ENCODE measurements at regions not wholly inside any gene's neighbourhood (a gene's known extent, or its start where the extent isn't known, plus 50 kb on each side); places are given as distances from the start of the nearest gene placed in this dataset.
A peak's percentile ranks its signal among the peaks of the same experiment; 100 is the strongest.

GRCh38 chr4:77367638-77368037, 210.6 kb downstream of the CCNG2 start:
- DNase-seq (ENCODE audit: low read depth), result no peak

GRCh38 chr4:77372375-77372774, 215.4 kb downstream of the CCNG2 start:
- no peak for DNase-seq (ENCODE audit: low read depth)

GRCh38 chr4:77375866-77376607, 219.0 kb downstream of the CCNG2 start:
- DNase-seq (ENCODE audit: low read depth), result no peak

DNA sequence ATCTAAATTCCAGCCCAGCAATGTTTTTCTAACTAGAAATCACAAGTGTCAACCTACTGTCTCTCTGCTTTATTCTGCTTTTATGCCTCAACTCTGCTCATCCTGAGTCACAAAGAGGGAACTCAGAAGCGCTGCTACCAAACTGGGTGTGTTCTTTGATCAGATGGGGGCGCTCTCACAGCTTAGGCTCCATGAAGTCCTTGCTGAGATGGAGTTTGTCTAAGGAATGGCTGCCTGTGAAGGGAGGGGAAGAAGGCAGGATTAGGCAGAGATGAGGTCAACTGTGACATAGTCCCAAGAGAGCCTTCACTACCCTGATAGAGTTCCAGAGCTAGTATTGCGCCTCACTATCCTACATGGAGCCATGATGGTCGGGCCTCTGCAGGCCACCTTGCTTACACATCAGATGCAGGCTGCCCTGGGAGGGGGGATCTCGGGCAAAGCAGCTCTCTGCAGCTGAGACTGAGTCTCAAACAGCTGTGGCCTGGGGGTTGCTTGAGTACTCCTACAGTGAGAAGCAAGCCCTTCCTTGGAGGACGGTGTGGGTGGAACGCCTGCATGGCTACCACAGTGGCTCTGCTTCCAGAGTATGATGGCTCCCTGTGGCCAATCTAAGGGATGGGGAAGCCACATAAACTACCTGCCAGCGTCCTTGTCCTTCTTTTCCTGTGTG, 219.9 kb downstream of the CCNG2 start:
- no peak for DNase-seq (ENCODE audit: low read depth)

GRCh38 chr4:77384094-77384493, 221.5 kb upstream of the CXCL13 start:
- no peak for DNase-seq (ENCODE audit: low read depth)

DNA sequence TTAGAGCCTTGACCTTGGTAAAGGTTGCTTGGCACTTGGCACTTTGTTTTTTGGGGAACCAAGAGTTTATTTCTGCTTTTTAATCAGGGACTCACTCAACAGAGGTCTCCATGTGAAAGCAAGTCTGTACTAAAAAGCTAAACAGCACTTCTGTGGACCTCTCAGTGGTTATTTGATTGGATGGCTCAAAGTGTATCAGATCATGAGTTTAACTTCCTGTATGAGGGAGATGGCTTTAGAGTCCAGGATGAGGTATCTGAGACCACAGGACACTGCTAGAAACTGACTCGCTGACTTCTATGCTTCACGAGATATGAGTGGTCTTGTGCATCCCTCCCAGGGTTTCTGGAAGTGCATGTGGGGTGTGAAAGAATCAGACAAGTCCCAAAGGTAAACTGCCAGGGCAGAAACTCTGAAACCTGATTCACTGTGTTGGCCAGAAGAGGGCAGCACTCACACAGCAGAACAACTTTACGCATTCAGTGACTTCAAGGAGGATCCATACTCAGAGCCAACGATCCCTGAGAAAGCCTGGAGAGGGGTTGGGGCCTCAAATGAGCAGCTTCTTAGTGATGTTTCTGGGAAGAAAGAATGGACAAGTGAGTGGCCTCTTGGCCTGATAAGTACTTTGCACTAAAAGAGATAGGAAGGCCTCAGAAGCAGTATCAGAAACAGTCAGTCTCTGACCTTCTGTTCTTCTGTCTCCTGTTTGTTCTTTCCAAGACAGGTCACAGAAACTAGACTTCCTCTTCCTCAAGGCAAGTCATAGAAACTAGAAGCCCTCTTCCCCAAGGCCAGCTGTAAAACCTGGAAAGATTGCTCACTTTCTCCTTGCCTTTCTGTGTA, 220.3 kb upstream of the CXCL13 start:
- peak; percentile 9 for DNase-seq (ENCODE audit: low read depth)

DNA sequence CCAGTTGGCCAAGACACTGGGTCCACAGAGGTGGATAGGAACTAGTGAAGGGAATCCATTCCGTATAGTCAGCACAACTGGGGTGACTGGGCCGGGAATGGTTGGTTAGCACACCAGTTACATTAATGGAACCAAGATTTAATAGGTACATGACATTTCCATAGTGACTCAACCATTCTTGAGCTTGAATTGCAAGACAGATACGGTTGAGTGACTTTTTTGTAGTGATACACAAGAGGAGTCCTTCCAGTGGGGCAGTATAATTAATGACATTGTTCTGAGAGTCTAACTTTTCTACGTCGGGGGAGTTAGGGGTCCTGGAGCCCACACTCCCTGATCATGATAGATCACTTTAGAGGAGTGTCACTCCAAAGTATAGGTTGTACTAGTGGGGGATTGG, 211.6 kb upstream of the CXCL13 start:
- no peak for DNase-seq (ENCODE audit: low read depth)

GRCh38 chr4:77395481-77395880, 210.1 kb upstream of the CXCL13 start:
- no peak for DNase-seq (ENCODE audit: low read depth)

DNA sequence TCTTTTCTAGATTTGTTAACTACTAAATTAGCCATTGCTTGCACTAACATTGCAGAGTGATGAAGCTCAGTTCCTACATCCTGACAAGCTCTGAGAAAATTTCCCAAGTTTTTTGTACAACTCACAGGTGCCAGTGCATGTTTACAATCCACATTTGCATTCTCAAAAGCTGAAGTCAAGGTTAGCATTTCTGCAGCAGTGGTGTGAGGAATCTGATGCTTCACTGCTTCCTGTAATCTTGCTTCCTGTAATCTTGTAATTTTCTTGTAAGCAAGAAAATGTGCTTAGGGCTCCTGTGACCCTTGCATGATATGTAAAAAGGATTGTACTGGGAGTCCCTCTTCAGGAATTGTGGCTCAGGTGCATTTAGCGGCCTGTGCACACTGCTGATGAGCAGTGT, 207.4 kb upstream of the CXCL13 start:
- DNase-seq (ENCODE audit: low read depth), result no peak

- DNase-seq (ENCODE audit: low read depth), result no peak
Measured at GRCh38 chr4:77399831-77400230, 205.8 kb upstream of the CXCL13 start.

- DNase-seq (ENCODE audit: low read depth), result no peak
Measured at GRCh38 chr4:77413766-77414165, 191.9 kb upstream of the CXCL13 start.

DNA sequence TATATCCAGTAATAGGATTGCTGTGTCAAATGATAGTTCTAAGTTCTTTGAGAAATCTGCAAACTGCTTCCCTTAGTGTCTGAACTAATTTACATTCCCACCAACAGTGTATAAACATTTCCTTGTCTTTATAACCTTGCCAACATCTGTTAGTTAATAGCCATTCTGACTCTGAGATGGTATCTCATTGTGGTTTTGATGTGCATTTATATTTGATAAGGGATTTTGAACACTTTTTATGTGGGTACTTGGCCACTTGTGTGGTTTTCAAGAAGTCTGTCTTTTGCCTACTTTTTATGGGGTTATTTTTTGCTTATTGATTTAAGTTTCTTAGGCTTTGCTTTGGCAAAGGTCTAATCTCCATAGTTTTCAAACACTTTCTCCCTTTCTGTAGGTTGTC, 189.9 kb upstream of the CXCL13 start:
- no peak for DNase-seq (ENCODE audit: low read depth)

DNA sequence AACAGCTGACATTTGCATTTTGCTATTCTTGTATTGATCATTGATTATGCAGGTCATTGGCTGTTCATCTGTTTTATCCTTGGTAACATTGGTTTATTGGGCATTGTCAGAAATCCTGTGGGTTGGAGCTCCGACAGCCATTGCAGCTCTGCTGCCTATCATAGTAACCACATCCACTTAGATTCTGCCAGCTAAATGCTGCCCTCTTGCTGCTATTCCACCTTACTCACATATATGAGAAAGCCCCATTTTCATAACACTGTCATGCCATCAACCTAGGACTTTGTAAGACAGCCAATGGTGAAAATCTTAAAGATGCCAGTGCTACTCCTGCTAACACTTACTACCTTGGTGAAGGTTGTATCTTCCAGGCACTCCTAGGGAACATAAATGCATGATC, 187.3 kb upstream of the CXCL13 start:
- no peak for DNase-seq (ENCODE audit: low read depth)

DNA sequence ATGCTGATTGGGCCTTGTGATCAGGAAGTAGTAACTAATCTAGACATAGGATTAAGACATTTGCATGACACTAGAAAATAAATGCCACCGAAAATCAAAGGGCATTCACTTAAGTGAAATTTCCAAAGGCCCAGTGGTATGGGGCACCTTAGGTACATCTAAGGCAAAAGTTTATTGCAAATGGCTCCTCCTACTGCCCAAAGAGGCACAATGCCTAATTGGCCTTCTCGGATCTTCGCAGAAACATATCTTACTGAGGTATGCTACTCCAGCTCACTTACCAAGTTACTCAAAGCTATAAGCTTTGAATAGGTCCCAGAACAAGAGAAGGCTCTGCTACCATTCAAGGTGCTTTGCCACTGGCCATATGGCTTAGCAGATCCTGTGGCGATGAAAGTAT, 174.8 kb upstream of the CXCL13 start:
- DNase-seq (ENCODE audit: low read depth), result no peak

- DNase-seq (ENCODE audit: low read depth), result no peak
Measured at GRCh38 chr4:77431546-77431945, 174.1 kb upstream of the CXCL13 start.

- no peak for DNase-seq (ENCODE audit: low read depth)
Measured at GRCh38 chr4:77432717-77433417, 172.8 kb upstream of the CXCL13 start.

DNA sequence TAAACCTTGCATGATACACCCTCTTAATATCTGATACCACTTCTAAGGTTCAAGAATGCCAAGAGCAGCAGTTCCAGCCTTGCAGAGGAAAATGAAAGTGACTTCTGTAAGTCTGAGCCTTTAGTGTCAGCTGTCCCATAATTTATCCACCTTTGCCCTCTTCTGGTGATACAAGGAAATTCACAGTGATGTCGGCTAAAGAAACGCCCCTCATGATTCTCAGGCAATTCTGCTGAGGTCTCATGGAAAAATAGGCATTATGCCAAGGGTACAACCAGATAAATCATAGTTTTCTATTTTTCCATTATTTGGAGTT, 172.2 kb upstream of the CXCL13 start:
- no peak for DNase-seq (ENCODE audit: low read depth)

DNA sequence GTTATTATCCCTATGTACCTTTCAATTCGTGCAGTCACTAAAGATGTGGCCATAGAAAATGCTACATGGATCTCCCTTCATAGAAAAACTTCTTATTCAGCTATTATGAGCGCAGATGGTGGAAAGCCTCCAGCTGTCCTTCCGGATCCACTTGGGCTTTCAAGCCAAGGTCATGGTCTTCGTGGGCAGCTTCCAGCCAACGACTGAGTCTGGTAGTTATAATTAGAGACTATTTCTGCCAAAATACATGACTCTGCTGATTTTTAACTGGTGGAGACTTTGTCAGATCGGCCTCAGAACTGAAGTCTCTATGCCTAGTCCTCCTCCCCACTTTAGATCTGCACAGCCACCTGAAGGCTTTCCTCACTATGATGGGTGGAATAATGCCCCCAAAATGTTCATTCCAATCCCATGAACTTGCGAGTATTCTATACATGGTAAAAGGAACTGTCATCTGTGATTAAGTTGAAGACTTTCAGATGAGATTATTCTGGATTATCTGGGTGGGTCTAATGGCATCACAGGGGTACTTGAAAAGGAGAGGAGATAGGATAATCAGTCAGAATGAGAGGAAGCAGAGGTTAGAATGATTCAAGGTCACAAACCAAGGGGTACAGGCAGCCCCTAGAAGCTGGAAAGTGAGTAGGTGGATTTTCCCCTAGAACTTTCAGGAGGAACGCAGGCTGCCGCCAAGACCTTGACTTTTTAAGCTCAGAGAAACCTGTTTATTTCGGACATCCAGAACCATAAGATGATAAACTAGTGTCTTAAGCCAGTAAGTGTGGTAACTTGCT, 171.1 kb upstream of the CXCL13 start:
- no peak for DNase-seq (ENCODE audit: low read depth)

DNA sequence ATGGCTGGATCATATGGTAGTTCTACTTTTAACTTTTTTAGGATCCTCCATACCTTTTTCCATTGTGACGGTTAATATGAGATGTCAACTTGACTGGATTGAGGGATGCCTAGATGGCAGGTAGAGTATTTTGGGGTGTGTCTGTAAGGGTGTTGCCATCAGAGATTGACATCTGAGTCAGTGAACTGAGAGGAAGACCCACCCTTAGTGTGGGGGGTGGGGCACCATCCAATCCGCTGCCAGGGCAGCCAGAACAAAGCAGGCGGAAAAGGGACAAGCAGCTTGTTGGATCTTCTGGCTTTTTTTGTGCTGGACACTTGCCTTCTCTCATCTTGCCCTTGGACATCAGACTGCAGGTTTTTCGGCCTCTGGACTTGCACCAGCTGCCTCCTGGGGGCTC, 168.5 kb upstream of the CXCL13 start:
- DNase-seq (ENCODE audit: low read depth), result no peak

DNA sequence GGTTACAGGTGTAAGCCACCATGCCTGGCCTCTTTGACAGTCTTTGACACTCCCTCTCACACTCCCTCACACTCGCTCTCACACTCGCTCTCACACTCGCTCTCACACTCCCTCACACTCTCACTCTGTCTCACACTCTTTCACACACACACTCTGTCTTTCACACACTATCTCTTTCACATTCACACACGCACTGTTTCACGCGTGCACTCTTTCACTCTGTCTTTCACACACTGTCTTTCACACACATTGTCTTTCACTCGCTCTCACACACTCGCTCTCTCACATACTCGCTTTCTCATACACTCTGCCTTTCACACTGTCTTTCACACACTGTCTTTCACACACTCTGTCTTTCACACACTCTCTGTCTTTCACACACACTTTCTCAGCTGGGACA, 167.1 kb upstream of the CXCL13 start:
- DNase-seq (ENCODE audit: low read depth), result no peak

DNA sequence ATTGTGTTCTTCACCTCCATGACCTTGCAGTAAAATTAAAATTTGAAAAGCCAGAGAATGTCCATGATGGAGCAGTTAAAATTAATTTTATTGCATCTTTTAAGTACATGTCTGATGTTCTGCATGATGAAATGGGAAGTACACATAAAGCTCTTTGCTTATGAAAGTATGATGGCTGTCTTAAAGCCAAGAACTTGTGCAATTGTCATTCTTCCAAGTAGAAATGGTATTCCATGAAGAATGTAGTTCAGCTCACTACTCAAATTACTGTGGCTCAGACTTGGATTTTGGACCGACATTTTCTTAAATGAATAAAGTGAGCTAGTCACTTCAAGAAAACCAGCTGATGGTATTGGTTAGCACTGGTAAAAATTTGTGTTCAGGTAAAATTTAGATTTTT, 161.7 kb upstream of the CXCL13 start:
- peak; percentile 31 for DNase-seq (ENCODE audit: low read depth)

DNA sequence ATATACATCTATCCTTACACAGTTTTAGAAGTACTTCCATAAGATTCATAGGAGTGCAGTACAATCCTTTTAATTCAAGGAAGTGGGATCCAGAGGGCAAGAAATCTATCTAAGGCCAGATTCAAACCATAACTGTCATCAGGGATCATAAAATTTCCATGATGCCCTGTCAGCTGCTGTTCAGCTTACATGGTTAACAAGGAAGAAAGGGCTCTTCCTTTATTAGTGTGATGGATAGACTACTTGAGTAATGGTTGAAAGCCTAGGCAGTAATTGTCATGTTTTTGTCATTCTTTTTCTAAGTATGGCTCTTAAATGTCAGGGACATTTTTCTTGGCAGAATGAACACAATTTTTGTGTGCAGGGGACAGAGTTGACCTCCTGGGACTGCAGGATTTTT, 159.8 kb upstream of the CXCL13 start:
- DNase-seq (ENCODE audit: low read depth), result no peak
